HG03025 (cell line): ENCODE measurements at regions not wholly inside any gene's neighbourhood (a gene's known extent, or its start where the extent isn't known, plus 50 kb on each side); places are given as distances from the start of the nearest gene placed in this dataset.

Source experiments
- ATAC-seq: cut with Tn5 transposase; IDR thresholded peaks from one replicate; pipeline ENCODE4 v1.9.1; 2021; ENCODE audit warnings: mild to moderate bottlenecking, moderate library complexity; ENCODE audit not compliant: unreplicated experiment, low FRiP score

DNA sequence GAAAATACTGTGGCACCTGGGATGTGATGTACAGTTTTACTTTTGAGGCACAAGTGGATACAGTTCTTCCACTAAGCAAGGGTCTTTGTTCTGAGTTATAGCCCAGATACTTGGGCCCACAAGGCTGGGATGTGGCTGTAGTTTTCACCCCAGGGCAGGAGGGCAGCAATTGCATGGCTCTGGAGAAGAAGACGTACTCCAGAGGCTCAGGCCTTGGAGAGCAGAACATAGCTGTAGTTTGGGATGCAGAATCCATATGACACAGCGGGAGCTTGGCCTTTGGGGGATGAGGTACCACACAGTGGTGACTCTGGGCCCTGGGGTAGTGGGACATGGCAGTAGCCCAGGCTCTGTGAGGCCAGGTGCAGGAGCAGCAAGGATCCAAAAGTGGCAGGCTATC is 110.8 kb upstream of the FSTL4 start:
- ATAC-seq, result no peak

DNA sequence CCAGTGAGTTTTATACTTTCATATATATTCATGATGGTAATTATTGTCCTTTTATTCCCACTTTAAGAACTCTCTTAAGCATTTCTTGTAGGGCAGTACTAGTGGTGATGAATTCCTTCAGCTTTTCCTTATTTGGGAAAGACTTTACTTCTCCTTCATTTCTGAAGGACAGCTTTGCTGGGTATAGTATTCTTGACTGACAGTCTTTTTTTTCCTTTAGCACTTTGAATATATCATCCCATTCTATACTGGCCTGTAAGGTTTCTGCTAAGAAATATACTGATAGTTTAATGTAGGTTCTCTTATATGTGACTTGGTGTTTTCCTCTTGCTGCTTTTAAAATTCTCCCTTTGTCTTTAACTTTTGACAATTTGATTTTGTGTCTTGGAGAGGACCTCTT is 109.0 kb upstream of the FSTL4 start:
- ATAC-seq, result no peak

GRCh38 chr5:133718457-133718856 is 106.1 kb upstream of the FSTL4 start:
- ATAC-seq, result no peak

DNA sequence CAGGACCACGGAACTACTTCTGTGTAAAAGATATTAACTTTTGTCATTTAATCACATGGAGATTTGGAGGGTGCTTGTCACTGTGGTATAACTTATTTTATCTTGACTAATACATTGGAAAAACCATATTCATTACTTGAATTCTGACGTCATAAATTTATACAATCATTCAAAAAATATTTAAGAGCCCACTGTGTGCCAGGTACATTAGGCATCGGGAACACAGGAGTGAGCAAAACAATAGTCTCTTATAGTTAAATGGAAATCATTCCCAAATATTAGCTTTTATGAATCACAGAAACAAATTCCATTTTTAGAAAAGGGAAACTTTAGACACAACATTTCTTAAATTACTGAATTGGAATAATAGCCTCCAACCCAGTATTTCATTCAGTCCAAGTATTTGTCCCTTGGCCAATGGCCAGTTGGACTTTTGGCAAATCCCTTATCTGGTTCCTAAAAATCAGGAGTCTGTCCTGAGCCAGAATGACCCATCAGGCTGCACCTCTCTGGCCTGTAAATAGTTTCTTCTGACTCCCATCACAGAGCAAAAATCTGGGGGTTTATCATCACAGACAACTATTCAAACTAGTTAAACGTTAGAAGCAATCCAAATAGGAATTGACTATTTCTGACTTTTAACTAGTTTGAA is 104.3 kb upstream of the FSTL4 start:
- no peak for ATAC-seq

DNA sequence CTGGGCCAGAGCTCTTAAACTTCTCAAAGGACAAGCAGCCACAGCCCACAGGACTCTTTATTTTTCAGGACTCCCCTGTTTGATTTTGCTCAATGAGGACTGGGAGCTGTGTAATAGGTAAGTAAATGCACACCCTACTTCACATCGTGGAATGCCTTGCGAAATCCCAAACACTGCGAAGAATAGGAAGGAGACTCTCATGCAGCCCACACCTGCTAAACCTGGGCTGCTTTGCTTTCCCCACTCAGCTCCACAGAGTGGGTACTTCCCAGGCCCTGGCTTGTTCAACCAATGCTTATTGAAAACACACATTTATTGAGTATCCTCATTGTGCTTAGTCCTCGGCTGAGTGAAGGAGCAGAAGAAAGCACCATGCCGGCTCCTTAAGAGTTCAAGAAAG is 103.3 kb upstream of the FSTL4 start:
- ATAC-seq, result no peak

DNA sequence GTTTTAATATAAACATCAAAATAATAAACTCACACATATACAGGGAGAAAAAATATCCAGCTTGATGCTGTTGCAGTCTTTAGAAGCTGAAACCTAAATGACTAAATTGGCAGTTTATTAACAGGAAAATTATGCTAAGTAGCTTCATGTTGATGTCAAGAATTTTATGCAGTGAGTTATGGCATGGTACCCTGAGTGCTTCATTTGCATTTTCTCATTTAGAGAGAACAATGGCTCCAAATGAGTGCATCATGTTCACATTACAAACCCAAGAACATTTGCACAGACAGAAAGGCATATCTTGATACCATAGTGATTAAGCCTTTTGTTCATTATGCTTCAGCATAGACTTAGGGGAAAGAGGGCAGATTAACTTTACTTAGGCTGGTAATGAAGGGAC is 102.9 kb upstream of the FSTL4 start:
- no peak for ATAC-seq

DNA sequence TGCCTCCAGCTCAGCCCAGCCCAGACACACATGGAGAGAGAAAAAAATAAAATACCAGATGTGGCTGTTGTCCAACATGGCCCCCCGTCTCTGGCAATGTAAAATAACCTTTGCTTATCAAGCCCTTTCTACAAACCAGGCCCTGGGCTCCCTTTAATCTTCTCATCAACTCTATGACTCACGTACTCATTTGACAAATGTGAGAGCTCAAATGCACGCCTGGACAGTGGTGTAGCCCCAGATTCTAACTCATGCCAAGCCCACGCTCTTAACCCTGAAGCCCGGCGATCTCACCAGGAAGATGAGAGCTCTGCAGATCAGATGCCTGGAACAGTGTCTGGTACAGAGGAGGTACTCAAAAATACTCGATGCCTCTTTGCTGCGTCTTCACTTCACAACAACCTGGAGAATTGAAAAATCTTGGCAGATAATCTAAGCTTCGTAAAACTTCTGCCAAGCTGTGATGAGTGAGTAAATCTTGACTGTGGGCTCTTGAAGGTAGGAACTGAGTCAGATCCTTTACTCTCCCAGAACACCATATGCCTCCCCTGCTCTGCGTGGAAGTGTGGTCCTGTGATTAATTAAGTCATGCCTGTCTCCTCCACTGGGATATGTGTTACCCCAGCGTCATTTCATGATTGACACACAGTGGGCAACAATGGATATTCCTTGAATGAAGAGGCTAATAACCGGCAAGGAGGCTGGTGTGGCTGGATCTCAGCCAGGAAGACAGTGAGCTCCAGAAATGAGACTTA is 102.0 kb upstream of the FSTL4 start:
- ATAC-seq, result no peak

- no peak for ATAC-seq
Measured at GRCh38 chr5:133713751-133714150, 101.4 kb upstream of the FSTL4 start.

DNA sequence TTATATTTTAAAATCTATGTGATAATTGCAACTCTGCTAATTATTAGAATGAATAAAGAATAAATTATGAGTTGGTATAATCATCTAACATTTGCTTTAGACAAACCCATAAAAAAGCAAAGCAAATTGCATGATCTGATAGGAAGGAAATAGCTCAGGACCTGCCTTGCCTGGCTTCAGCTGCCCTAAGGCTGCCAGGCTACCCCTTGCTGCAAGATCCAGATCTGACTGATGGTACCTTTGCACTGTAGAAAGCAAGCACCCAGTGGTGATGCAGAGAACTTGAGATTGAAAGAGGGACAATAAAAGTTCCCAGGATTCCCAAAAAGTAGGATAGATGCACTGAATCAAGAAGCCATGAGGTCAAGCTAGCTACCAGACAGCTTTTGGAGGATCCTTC is 100.9 kb upstream of the FSTL4 start:
- ATAC-seq, result no peak

DNA sequence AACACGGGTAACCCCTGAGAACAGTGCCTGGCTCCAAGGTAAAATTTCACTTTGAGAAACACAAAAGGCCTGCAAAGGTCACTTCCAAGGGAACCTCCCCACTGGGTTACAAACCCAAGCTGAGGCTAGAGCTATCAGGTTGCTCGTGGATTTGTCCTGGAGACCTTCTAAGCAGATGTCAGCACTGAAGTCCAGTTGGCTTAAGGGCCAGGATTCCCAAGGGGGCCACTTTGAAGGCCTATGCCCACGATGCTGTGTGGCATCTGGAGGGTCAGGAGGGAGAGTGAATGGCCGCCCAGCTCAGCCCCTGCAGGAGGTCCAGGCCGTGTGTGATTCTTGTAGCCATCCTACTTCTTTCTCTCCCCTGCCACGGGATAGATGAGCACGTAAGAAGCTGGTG is 100.2 kb upstream of the FSTL4 start:
- no peak for ATAC-seq

- no peak for ATAC-seq
Measured at GRCh38 chr5:133709209-133709725, 96.9 kb upstream of the FSTL4 start.

DNA sequence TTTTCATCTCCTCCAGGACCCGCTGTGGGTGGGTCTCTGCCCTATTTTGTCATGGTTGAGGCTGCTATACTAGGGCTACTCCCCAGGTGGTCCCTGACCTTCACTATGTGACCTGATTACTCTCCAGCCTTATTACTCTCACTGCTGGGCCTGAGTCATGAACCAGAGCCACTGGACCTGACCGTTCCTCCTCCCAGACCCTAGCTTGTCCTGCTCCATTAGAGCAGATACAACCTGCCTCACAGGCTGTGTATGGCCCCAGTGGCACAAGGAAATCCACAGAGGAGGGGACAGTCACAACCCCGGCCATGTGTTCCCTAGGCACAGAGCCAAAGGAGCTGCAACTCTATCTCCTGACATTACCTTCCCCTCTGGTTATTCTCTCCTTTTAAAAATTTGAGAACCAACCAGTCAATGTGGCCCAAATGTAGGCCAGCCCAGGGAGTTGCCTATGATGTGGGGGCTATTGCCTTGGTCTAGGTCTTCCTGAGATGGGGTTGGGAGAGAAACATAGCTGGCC is 96.0 kb upstream of the FSTL4 start:
- ATAC-seq, result no peak

DNA sequence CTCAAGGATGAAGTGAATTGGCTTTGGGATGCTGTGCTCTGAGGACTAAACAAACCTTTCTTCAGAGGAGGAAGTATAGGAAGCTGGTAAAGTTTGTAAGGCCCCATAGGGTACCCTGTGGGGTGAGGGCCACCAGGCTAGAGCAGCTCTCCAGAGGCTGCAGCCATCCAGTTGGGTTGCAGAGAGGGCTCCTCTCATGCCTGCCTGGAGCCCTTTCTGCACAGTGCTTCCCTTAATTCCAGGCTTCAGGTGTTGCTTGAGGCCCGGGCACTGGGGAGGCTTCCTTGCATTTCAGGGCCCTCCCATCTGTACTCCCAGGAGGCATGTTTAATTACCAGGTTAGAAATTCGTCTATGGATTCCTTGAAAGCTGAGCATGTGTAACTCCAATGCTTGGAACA is 95.3 kb upstream of the FSTL4 start:
- ATAC-seq, result no peak

DNA sequence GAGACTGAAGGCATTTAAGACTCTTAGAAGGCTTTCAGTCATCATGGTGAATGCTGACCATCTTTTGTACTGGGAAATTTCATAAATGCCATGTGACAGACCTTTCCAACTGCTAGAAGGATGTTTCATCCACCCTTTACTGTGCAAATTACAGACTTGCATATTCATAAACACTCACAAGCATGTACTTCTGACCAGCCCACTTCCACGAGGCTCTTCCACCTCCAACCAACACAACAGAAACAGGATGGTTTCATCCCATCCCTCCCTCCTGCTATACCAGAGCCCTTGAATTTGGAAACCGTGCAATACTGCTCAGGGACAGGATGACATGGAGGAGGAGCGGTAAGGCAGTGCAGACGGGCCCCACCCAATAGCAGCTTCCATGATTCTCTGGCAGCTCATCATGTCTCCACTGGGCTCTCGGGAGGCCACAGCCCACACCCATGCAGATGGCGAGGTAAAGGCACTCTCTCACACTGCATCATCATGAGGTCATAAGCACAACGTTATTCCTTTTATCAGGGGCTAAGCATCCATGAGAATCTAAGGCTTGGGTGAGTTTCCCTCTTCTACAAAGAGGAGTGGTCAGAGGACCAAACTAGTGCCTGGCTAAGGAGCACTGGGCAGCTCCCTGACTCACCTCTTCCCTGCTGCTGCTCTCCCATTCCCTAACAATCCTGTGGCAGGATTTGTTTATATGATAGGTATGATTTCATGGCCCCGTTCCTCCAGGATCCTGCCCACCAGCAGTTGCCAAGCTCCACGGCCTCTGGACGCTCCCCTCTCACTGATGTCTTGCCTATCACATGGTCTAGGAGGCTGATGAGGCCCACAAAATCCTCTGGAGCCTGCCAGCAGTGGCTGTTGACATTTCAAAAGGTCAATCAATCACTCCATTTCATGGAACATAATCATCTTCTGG is 94.4 kb upstream of the FSTL4 start:
- ATAC-seq, result no peak

- no peak for ATAC-seq
Measured at GRCh38 chr5:133705331-133705730, 93.0 kb upstream of the FSTL4 start.

DNA sequence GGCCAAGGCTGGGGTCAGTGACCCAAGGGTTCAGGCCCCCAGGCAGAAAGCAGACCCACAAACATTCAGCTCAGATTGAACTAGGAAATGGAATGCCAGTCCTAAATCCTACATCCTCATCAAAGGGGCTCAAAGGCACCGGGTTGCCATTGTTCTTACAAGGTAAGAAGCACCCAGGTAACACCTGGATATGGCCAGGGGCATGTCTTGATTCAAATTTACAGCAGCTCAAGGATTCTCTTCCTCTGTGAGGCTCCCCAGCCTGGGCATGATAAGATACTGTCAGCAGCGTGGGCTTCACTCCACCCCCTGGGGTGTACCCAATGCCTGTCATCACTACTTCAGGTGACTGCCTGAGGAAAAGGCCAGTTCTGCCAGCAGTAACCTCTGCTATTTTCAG is 92.1 kb upstream of the FSTL4 start:
- ATAC-seq, result no peak

- no peak for ATAC-seq
Measured at GRCh38 chr5:133703935-133704334, 91.6 kb upstream of the FSTL4 start.

DNA sequence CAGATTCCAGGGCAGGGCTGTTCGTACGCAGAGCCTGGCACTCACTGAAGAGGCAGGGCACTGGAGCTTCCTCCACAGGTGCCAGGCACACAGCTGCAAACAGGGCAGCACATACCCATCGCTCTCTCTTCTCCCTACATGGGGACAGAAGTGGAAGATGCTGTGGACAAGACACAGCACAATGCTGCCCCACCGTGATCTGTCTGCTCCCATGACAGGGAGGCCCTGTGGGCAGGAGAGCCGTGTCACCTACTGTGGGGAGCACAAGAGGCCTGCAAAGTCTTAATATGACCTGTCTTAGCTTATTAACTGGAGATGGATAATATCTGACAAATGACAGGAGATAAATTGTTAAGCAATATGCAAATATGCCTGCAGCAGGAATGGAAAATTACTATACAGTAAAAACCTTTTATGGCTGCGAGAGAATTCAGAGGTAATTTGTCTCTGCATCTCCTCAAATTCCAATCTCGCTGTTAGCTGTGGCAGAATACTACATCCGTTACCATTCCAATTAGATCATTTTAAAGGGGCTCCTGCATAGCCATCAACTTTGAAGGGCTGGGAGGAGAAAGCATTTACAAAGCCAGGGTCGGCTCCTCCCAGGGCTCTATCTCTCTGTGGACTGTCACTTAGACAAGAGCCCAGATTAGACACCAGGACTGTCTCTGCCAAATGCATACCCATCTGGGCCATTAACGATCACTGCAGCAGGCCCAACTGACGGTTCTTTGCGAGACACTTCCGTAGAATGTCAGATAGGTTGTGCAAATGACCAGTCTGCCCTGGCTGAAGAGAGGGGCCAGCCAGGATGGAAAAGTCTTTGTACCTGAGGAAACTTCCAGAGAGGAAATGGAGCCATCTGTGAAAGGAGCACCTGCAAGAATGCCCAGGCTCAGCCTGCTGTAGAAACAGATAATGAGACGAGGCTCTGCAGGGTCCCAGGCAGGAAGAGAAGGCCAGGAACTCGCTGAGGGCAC is 90.7 kb upstream of the FSTL4 start:
- no peak for ATAC-seq

- no peak for ATAC-seq
Measured at GRCh38 chr5:133701871-133702270, 89.5 kb upstream of the FSTL4 start.

GRCh38 chr5:133700251-133700650 is 87.9 kb upstream of the FSTL4 start:
- ATAC-seq, result no peak
